Glomerular visceral epithelial cell (primary cell): ENCODE measurements at regions not wholly inside any gene's neighbourhood (a gene's known extent, or its start where the extent isn't known, plus 50 kb on each side); places are given as distances from the start of the nearest gene placed in this dataset.
"Not testable (repeated sequence)": the region's sequence is repeated elsewhere in the genome, so short reads cannot be mapped to it uniquely, and the experiment has no call there.

Experiments
- DNase-seq: peaks from one replicate; pipeline ENCODE4 v3.0.0-alpha.2; 2016; ENCODE audit errors: extremely low spot score

- not testable (repeated sequence) for DNase-seq
These were observed 358.8 kb upstream of the LRP1B start for GRCh38 chr2:142489631-142490030.

DNA sequence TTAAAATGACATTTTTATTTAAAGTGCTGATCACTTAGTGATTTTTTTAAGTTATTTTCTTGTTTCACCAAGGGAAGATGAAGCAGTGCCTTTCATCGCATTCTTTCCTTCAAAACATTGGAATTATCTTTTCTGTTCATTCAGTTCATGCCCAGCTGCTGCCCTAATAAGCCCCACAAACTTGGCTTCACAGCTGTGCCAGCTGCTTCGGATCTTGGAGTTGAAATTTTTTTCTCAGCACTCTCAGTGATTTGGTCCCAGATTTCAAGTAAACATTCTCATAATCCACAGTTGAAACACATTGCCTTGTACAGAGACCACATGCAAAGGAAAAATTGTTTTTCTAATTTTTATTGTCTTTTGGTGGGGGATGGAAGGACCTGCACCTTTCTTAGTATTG lies 353.3 kb upstream of the LRP1B start:
- DNase-seq = no peak

DNA sequence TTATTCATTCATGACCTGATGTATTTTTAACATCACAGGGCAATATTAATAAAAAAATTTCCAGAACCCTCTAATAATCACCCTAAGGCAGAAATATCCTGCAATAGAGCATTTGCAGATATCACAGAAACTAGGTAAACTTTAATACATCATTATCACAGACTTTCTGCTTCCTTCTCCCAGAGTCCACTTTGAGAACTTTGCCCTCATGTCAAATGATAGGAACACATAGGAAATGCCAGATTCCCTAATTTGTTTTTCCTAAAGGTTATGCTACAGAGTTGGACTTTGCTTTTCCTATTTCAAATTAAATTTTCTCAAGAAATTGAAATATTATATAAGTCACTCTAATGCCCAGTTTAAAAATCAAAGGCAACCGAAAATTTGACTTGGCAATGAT lies 352.8 kb upstream of the LRP1B start:
- DNase-seq = no peak

- no peak for DNase-seq
These were observed 347.4 kb upstream of the LRP1B start for GRCh38 chr2:142478206-142478605.

- DNase-seq = no peak
These were observed 341.6 kb upstream of the LRP1B start for GRCh38 chr2:142472382-142472781.

DNA sequence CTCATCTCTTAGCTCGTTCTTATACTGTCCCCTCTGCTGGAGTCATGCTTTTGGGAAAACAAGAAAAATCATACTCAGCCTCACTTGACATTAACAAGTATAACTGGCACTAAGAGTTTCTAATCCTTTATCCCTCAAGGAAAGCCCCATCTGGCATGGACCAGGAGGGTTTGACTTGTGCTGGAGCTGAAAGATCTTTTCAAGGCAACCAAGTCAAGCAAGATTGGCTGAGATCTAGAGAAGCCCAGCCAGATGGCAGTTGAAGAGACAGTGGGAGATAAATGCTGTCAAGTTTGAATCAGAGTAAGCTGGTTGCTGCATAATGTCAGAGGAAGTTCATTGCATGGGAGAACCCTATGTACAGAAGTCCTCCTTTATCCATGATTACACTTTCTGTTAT lies 336.5 kb upstream of the LRP1B start:
- DNase-seq = no peak

DNA sequence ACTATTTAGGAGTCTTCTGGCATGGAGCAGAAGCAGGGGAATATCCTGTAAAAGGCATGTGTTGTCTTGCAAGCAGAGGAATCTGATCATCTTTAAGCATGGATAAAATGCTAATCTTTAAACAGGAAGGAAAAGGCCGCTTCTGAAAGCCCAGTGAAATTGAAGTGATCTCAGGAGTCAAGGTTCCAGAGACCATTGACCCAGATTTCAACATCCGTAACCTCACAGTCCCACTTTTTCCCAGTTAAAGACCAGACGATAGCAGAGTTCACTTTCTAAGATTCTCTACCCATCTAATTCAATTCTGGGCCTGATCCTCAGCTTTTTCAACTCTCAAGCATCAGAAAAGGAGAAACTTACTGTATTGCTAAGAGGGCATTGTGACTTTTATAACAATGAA lies 332.2 kb upstream of the LRP1B start:
- no peak for DNase-seq

- no peak for DNase-seq
These were observed 331.5 kb upstream of the LRP1B start for GRCh38 chr2:142462306-142462705.

GRCh38 chr2:142445551-142446072 lies 314.8 kb upstream of the LRP1B start:
- DNase-seq = no peak

DNA sequence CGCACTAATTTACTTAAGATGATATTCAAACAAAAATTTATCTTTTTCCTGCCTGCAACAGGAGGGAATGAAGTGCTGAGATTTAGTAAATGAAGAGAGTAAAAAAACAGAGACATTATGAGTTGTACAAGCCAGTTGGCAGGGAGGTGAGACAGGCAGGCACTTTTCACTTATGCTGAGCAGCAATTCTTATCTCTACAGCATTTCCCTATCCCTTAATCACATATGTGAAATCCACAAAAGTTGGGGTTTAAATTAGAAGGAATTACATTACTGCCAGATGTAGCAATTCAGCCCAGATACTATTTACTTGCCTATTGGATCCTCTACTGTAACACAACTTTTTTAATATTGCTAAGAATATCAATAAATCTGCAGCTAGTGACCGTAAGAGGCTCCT lies 314.2 kb upstream of the LRP1B start:
- DNase-seq = no peak

- DNase-seq = no peak
These were observed 305.0 kb upstream of the LRP1B start for GRCh38 chr2:142435847-142436246.

DNA sequence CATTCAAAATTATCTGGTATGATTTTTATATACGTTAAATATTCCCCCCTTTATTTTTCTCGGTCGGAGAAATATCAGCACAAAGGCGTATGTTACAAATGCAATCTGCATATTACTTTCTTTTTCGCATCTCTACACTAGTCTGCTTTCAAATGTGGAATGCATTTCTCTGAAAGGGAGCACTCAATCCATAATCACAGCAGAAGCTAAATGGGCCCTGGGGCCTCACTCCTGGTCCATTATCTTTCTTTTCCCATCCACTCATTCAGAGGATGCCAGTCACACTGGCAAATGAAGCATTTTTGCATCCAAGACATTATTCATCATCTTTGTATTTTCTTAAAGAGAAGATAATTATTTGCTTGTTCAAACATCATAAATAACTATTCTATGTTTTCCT lies 295.2 kb upstream of the LRP1B start:
- DNase-seq = no peak

DNA sequence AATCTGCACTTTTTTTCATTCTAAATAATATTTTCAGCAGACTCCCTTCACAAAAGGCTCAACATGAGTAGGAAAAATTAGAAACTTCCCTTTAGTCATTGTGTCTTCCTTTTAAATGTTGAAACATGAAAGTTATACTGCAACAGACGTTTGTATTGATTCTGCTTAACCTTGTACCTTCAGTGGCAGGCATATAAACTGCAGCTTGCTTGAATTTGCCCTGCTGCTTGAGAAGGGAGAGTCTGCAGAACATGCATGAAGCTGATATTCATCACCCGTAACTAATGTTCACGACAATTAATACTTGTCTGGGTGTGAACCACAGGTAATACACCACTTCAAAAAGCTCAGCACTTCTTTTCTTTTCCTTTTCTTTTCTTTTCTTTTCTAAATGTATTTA lies 294.7 kb upstream of the LRP1B start:
- DNase-seq = no peak

- no peak for DNase-seq
These were observed 292.8 kb upstream of the LRP1B start for GRCh38 chr2:142423603-142424002.

DNA sequence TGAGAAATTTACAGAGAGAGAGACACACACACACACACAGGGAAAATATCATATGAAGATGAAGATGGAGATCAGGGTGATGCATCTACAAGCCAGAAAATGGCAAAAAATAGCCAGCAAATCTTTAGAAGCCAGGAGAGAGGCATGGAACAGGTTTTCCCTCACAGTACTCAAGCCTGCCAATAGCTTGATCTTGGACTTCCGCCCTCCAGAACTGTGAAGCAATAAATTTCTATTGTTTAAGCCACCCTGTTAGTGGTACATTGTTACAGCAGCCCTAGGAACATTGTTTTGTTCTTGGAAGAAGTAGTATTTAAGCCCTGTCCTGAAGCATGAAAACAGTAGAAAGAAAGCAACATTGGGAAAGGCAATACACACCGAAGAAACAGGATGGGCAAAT lies 292.0 kb upstream of the LRP1B start:
- no peak for DNase-seq

GRCh38 chr2:142422041-142422440 lies 291.2 kb upstream of the LRP1B start:
- DNase-seq = no peak

GRCh38 chr2:142418699-142419098 lies 287.9 kb upstream of the LRP1B start:
- not testable (repeated sequence) for DNase-seq

DNA sequence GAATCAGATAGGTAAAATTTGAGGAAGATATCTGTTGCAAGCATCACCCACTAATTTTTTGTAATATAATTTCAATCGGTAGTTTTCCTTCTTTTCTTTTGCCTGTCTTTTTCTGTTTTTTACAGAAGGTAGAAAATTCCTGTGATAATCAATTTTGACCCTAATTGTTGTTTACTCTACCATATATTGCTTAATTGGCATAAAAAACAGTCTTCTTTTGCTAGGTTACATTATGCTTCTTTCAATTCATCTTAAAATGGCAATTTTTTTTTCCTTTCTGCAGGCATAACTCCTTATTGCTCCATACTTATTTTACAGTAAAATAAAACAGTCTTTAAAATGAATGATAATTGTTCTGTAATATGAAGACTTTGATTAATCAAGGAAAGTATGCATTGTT lies 286.2 kb upstream of the LRP1B start:
- DNase-seq = no peak

- DNase-seq = no peak
These were observed 284.6 kb upstream of the LRP1B start for GRCh38 chr2:142415461-142415860.

GRCh38 chr2:142398212-142398611 lies 267.4 kb upstream of the LRP1B start:
- no peak for DNase-seq

- DNase-seq = no peak
These were observed 264.5 kb upstream of the LRP1B start for GRCh38 chr2:142395291-142395690.

GRCh38 chr2:142380372-142380771 lies 249.6 kb upstream of the LRP1B start:
- DNase-seq = no peak

DNA sequence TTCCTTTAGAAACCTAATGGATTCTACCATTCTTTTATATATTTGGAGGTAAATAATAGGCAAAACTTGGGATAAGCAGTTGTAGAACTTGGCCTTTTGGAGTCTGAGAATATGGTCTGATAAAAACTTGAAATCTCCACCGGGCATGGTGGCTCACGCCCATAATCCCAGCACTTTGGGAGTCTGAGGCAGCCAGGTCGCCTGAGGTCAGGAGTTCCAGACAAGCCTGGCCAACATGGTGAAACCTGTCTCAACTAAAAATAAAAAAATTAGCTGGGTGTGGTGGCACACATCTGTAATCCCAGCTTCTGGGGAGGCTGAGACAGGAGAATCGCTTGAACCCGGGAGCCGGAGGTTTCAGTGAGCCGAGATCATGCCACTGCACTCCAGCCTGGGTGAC lies 231.3 kb upstream of the LRP1B start:
- DNase-seq = not testable (repeated sequence)

DNA sequence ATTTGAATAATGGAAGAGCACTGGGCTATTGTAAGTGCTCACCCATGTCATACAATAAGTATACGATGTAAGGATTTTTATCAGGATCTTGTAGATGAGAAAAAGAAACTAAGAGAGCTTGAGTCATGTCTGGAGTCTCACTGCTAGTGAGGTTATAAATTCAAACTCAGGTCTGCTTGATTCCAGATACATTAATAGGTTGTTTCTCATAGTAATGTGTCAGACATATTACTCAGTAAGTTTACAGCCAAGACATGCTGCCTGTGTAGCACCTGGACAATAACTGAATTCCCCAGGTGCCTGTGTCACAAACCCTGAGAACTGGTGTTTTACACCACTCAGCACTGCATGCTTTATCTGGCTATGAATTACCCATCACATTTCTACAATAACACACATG lies 216.9 kb upstream of the LRP1B start:
- DNase-seq = no peak

DNA sequence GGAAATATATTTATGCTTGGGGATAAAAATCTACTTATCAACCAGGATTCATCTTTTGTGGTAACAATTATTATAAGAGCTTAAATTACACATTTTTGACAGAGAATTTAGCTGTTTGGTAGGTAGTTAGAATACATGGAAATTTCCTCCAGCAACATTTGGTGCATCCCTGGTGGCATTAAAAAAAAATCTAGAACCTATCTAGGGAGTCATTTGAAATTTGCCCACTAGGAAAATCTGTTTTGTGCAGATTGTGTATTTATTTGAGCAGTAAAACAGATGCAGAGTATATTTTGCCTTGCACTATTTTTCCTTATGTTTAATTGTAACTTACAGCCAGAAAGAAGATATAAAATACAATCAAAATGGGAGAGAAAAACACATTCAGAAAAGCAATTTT lies 208.4 kb upstream of the LRP1B start:
- DNase-seq = no peak
